ENCODE measurements at regions not wholly inside any gene's neighbourhood (a gene's known extent, or its start where the extent isn't known, plus 50 kb on each side); places are given as distances from the start of the nearest gene placed in this dataset.
"Not testable (repeated sequence)": the region's sequence is repeated elsewhere in the genome, so short reads cannot be mapped to it uniquely, and the experiment has no call there.

DNA sequence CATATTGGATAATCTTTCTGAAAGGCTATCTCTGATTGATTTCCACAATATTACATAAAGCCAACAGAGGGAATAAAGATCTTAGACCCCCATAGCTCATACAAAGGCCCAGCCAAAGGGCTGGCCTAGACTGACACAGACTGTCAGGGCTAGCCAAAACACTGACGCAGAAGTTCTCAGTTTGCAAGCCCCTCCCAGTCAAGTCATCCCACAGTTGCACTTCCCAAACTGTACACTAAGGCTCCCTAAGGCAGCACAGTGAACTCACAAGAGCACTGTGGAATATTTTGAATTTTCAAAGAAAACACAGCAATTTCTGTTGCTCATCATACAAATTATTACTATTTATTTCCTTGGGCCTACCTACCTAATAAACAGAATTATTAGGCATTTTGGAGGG is 244.9 kb downstream of the SP3 start:
- Histone ChIP-seq H3K36me3 (ENCODE audit: insufficient read depth, low read length, poor library complexity, severe bottlenecking) (no peaks in the 10 kb centered on the region), H3K27ac (ENCODE audit: low read depth, low read length, poor library complexity, severe bottlenecking) (no peak overlapping the region), H3K27me3 (replicated peaks; ENCODE audit: insufficient read depth, low read depth, low read length, poor library complexity) (peaks cover 29% of the 10 kb centered on the region), H3K4me1 (ENCODE audit: insufficient read depth, low read length, poor library complexity, severe bottlenecking) (no peaks in the 10 kb centered on the region), H3K4me3 (ENCODE audit: low read depth, low read length, poor library complexity, severe bottlenecking) (no peak overlapping the region), H3K9me3 (ENCODE audit: low read depth, low read length, poor library complexity, severe bottlenecking) (no peaks in the 10 kb centered on the region)
- no peak for DNase-seq (ENCODE audit: low spot score)
- ChIA-PET CTCF (no interaction called here), POLR2A (ENCODE audit: low non-redundant PET) (no interaction called here)
- TF ChIP-seq CTCF (conservative IDR thresholded peaks at IDR 0.05; ENCODE audit: low read depth, low read length) (no peak), EZH2 (IDR thresholded peaks at IDR 0.05; ENCODE audit: borderline replicate concordance, low read depth, low read length, poor library complexity, severe bottlenecking) (no peak)
- intact Hi-C loops (cut with micrococcal nuclease; ENCODE audit: unreplicated experiment): no loop called here
- BruUV-seq (replicated peaks): no TSS peak

- POLR2A ChIA-PET (ENCODE audit: low non-redundant PET): no interaction called here
- Histone ChIP-seq H3K4me3 (ENCODE audit: low read depth, low read length, poor library complexity, severe bottlenecking) (no peak overlapping the region), H3K9me3 (ENCODE audit: low read depth, low read length, poor library complexity, severe bottlenecking) (no peaks in the 10 kb centered on the region), H3K4me1 (ENCODE audit: insufficient read depth, low read length, poor library complexity, severe bottlenecking) (no peaks in the 10 kb centered on the region), H3K27me3 (replicated peaks; ENCODE audit: insufficient read depth, low read depth, low read length, poor library complexity) (no peaks in the 10 kb centered on the region), H3K36me3 (ENCODE audit: insufficient read depth, low read length, poor library complexity, severe bottlenecking) (no peaks in the 10 kb centered on the region), H3K27ac (ENCODE audit: low read depth, low read length, poor library complexity, severe bottlenecking) (no peak overlapping the region)
- intact Hi-C loops (cut with micrococcal nuclease; ENCODE audit: unreplicated experiment): no loop called here
- no TSS peak for BruUV-seq (replicated peaks)
- DNase-seq (ENCODE audit: low spot score): no peak
- CTCF ChIA-PET: no interaction called here
- TF ChIP-seq EZH2 (IDR thresholded peaks at IDR 0.05; ENCODE audit: borderline replicate concordance, low read depth, low read length, poor library complexity, severe bottlenecking) (no peak), CTCF (conservative IDR thresholded peaks at IDR 0.05; ENCODE audit: low read depth, low read length) (no peak)
Observed at GRCh38 chr2:173734797-173735196, 230.4 kb downstream of the SP3 start.

DNA sequence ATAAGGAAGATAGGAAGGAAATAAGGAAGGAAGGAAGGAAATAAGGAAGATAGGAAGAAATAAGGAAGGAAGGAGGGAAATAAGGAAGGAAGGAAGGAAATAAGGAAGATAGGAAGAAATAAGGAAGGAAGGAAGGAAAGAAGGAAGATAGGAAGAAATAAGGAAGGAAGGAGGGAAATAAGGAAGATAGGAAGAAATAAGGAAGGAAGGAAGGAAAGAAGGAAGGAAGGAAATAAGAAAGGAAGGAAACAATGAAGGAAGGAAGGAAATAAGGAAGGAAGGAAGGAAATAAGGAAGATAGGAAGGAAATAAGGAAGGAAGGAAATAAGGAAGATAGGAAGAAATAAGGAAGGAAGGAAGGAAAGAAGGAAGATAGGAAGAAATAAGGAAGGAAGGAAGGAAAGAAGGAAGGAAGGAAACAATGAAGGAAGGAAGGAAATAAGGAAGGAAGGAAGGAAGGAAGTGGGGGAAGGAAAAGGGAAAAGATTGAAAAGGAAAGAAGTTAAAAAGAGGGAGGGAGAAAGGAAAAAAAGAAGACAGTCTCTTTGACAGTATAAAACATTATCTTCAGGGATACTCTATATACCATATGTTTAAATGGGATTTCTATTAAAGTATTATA is 227.1 kb downstream of the SP3 start:
- H3K27me3 ChIP-seq (replicated peaks; ENCODE audit: insufficient read depth, low read depth, low read length, poor library complexity); H3K4me3 ChIP-seq (ENCODE audit: low read depth, low read length, poor library complexity, severe bottlenecking); H3K36me3 ChIP-seq (ENCODE audit: insufficient read depth, low read length, poor library complexity, severe bottlenecking); CTCF ChIA-PET; H3K27ac ChIP-seq (ENCODE audit: low read depth, low read length, poor library complexity, severe bottlenecking); DNase-seq (ENCODE audit: low spot score); POLR2A ChIA-PET (ENCODE audit: low non-redundant PET); H3K9me3 ChIP-seq (ENCODE audit: low read depth, low read length, poor library complexity, severe bottlenecking); BruUV-seq (replicated peaks); intact Hi-C loops (cut with micrococcal nuclease; ENCODE audit: unreplicated experiment); H3K4me1 ChIP-seq (ENCODE audit: insufficient read depth, low read length, poor library complexity, severe bottlenecking): not testable (repeated sequence)

DNA sequence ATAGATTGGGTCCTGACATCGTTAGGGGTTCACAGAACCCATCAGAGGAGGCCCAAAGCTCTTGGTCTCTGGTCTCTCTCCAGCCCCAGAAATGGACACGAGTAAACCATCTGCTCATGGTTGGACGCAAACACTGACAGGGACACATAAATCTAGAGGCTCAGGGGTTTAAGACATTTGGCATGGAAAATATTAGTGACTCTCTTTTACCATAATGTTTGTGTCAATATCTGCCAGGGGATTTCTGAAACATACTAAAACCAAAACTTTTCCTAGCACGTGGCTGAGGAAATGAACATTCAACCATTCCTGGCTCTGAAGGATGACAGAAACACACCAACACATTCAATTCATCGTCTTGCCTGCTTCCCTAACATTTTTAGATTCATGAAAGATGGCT is 226.2 kb downstream of the SP3 start:
- POLR2A ChIA-PET (ENCODE audit: low non-redundant PET): no interaction called here
- Histone ChIP-seq H3K27ac (ENCODE audit: low read depth, low read length, poor library complexity, severe bottlenecking) (no peak overlapping the region), H3K27me3 (replicated peaks; ENCODE audit: insufficient read depth, low read depth, low read length, poor library complexity) (no peaks in the 10 kb centered on the region), H3K4me1 (ENCODE audit: insufficient read depth, low read length, poor library complexity, severe bottlenecking) (no peaks in the 10 kb centered on the region), H3K9me3 (ENCODE audit: low read depth, low read length, poor library complexity, severe bottlenecking) (no peaks in the 10 kb centered on the region), H3K36me3 (ENCODE audit: insufficient read depth, low read length, poor library complexity, severe bottlenecking) (no peaks in the 10 kb centered on the region), H3K4me3 (ENCODE audit: low read depth, low read length, poor library complexity, severe bottlenecking) (no peak overlapping the region)
- intact Hi-C loops (cut with micrococcal nuclease; ENCODE audit: unreplicated experiment): no loop called here
- DNase-seq (ENCODE audit: low spot score): no peak
- BruUV-seq (replicated peaks): no TSS peak
- CTCF ChIA-PET: no interaction called here
- TF ChIP-seq CTCF (conservative IDR thresholded peaks at IDR 0.05; ENCODE audit: low read depth, low read length) (no peak), EZH2 (IDR thresholded peaks at IDR 0.05; ENCODE audit: borderline replicate concordance, low read depth, low read length, poor library complexity, severe bottlenecking) (no peak)

Data from A673 (cell line).